ENCODE measurements at regions not wholly inside any gene's neighbourhood (a gene's known extent, or its start where the extent isn't known, plus 50 kb on each side); places are given as distances from the start of the nearest gene placed in this dataset.

- TF ChIP-seq CTCF (IDR thresholded peaks at IDR 0.05) (no peak), EP300 (IDR thresholded peaks at IDR 0.05) (no peak)
These were observed 93.5 kb upstream of the SPATS2L start for GRCh38 chr2:200212862-200213425.
